Skeletal muscle satellite cell (primary cell): ENCODE measurements at regions not wholly inside any gene's neighbourhood (a gene's known extent, or its start where the extent isn't known, plus 50 kb on each side); places are given as distances from the start of the nearest gene placed in this dataset.
A peak's percentile ranks its signal among the peaks of the same experiment; 100 is the strongest.

Source experiments
- H3K27me3 ChIP-seq: 2 replicates; pipeline ENCODE4 v1.7.0; 2013; ENCODE audit warnings: low read length; ENCODE audit not compliant: control insufficient read depth, insufficient read depth
- H3K36me3 ChIP-seq: 2 replicates; pipeline ENCODE4 v1.7.0; 2013; ENCODE audit warnings: mild to moderate bottlenecking, control low read depth, low read length; ENCODE audit not compliant: insufficient read depth
- H3K4me1 ChIP-seq: 2 replicates; pipeline ENCODE4 v1.7.0; 2013; ENCODE audit warnings: low read length; ENCODE audit not compliant: control insufficient read depth, insufficient read depth
- H3K4me2 ChIP-seq: 2 replicates; pipeline ENCODE4 v1.7.0; 2013; ENCODE audit warnings: mild to moderate bottlenecking, low read length
- H3K4me3 ChIP-seq: 2 replicates; pipeline ENCODE4 v1.7.0; 2013; ENCODE audit warnings: low read length
- H3K9ac ChIP-seq: 2 replicates; pipeline ENCODE4 v1.7.0; 2013; ENCODE audit warnings: mild to moderate bottlenecking, low read depth, low read length, moderate library complexity
- H3K9me3 ChIP-seq: replicated peaks from 2 replicates; pipeline ENCODE4 v1.7.0; 2013; ENCODE audit warnings: mild to moderate bottlenecking, control low read depth, low read length

GRCh38 chr3:27628026-27628750, 93.9 kb downstream of the EOMES start:
- no peaks in the 10 kb centered on the region for H3K36me3 ChIP-seq
- no peak overlapping the region for H3K9ac ChIP-seq
- peak overlapping the region; percentile 9 for H3K4me2 ChIP-seq
- H3K4me1 ChIP-seq = peaks cover 24% of the 10 kb centered on the region
- no peak overlapping the region for H3K4me3 ChIP-seq
- H3K27me3 ChIP-seq = no peaks in the 10 kb centered on the region
- no peaks in the 10 kb centered on the region for H3K9me3 ChIP-seq

- peaks cover 20% of the 10 kb centered on the region for H3K4me1 ChIP-seq
- H3K4me3 ChIP-seq = no peak overlapping the region
These were observed 95.5 kb downstream of the EOMES start for GRCh38 chr3:27626596-27627118.

GRCh38 chr3:27625864-27626263, 96.3 kb downstream of the EOMES start:
- Histone ChIP-seq H3K4me1 (peaks cover 15% of the 10 kb centered on the region), H3K9ac (no peak overlapping the region), H3K4me3 (no peak overlapping the region), H3K27me3 (no peaks in the 10 kb centered on the region), H3K4me2 (no peak overlapping the region), H3K9me3 (no peaks in the 10 kb centered on the region), H3K36me3 (no peaks in the 10 kb centered on the region)

More at GRCh38 chr3:27626596-27627118, 95.5 kb downstream of the EOMES start:
- Histone ChIP-seq H3K4me2 (no peak overlapping the region), H3K36me3 (no peaks in the 10 kb centered on the region), H3K9me3 (no peaks in the 10 kb centered on the region), H3K27me3 (no peaks in the 10 kb centered on the region), H3K9ac (no peak overlapping the region)

DNA sequence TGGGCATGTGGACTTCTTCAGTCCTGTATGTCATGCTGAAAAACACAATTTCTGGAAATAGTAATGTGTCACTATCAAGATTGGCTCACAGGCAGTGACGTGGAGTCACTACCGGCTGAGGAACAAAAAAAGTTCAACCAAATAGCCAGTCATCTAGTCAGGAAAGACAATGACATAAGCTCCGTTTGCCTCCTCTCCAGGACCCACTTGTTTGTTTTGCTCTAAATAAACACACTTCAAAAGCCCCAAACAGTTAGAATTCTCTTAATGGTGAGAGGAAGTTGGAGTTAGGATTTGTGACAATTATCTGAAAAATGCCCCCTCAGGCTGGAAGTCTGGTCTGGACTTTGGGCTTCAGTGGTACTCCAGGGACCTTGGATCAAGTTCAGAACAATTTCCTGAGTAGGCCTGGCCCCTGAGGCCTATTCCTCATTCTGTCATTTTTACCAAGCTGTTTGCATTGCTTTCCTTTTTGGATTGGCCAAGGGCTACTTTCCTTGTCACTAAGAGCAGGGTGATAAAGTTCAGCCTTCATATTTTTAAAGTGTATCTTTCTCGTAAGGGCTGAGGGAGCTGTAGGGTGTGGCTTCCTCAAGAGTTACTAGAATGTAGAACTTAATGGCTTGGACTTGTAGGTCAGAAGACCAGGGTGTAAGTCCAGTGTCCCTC, 98.9 kb downstream of the EOMES start:
- Histone ChIP-seq H3K4me1 (peaks cover 7% of the 10 kb centered on the region), H3K9ac (no peak overlapping the region), H3K4me3 (no peak overlapping the region), H3K36me3 (no peaks in the 10 kb centered on the region), H3K4me2 (no peak overlapping the region), H3K27me3 (no peaks in the 10 kb centered on the region), H3K9me3 (no peaks in the 10 kb centered on the region)

GRCh38 chr3:27617552-27617951, 104.6 kb downstream of the EOMES start:
- no peaks in the 10 kb centered on the region for H3K27me3 ChIP-seq
- no peak overlapping the region for H3K4me2 ChIP-seq
- no peak overlapping the region for H3K9ac ChIP-seq
- H3K4me1 ChIP-seq = peaks cover 7% of the 10 kb centered on the region
- H3K36me3 ChIP-seq = no peaks in the 10 kb centered on the region
- H3K4me3 ChIP-seq = no peak overlapping the region
- H3K9me3 ChIP-seq = peaks cover 13% of the 10 kb centered on the region

DNA sequence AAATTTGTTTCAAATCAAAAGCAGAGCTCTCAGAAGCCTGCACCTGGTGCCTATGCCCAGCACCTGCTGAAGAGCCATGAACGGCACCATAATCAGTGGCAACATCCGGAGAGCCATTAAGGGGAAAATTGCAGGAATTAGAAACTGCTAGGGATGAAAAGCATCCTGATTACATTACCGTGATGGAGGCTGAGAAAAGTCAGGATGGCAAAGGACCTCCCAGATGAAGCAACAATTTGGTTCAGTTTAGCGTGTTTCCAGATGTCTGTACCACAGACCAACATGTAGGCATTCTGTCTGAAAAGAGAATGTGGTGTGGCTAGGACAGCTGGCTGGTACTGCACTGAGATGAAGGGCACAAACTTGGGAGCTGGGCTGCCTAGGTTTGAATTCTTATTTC, 106.1 kb downstream of the EOMES start:
- peaks cover 13% of the 10 kb centered on the region for H3K9me3 ChIP-seq
- H3K4me2 ChIP-seq = no peak overlapping the region
- no peaks in the 10 kb centered on the region for H3K36me3 ChIP-seq
- H3K4me1 ChIP-seq = peaks cover 7% of the 10 kb centered on the region
- no peak overlapping the region for H3K4me3 ChIP-seq
- no peak overlapping the region for H3K9ac ChIP-seq
- no peaks in the 10 kb centered on the region for H3K27me3 ChIP-seq

DNA sequence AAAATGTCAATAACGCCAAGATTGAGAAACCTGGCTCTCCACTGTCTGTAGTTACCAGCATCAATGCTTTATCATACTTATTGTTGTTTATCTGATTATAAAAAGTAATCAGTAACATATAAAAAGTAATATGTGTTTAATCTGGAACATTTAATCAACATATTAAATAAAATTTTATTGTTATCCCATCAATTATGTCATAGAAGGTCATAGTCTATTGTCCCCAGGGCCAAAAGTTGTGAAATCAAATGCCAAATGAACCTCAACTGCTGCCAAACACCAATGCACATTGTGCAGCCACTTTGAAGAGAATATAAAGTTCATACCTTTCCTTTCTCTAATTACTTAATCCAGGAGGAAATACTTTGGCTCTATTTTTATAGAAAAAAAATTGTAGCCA, 106.6 kb downstream of the EOMES start:
- no peaks in the 10 kb centered on the region for H3K27me3 ChIP-seq
- H3K9me3 ChIP-seq = peaks cover 13% of the 10 kb centered on the region
- no peaks in the 10 kb centered on the region for H3K36me3 ChIP-seq
- H3K4me1 ChIP-seq = peaks cover 7% of the 10 kb centered on the region
- no peak overlapping the region for H3K9ac ChIP-seq
- no peak overlapping the region for H3K4me3 ChIP-seq
- no peak overlapping the region for H3K4me2 ChIP-seq

DNA sequence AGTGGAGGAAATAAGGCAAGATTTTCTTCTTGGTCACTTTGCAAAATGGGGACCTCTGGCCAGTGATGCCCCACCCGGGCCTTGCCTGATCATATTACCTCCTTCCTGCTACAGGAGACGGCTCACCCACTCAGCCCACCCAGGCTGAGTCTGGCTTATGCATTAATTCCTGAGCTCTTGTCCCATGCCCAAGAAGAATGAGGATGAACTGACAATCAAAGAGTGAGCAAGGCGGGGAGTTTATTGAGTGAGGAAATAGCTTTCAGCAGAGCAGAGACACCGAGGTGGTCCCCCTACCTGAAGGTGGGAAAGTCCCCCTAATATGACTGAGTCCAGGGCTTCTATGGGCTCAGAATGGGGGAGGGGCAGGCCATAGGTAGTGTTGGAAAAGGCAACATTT, 107.5 kb downstream of the EOMES start:
- H3K4me2 ChIP-seq = no peak overlapping the region
- H3K9me3 ChIP-seq = peaks cover 13% of the 10 kb centered on the region
- peaks cover 7% of the 10 kb centered on the region for H3K4me1 ChIP-seq
- H3K4me3 ChIP-seq = no peak overlapping the region
- no peaks in the 10 kb centered on the region for H3K27me3 ChIP-seq
- H3K36me3 ChIP-seq = no peaks in the 10 kb centered on the region
- H3K9ac ChIP-seq = no peak overlapping the region

DNA sequence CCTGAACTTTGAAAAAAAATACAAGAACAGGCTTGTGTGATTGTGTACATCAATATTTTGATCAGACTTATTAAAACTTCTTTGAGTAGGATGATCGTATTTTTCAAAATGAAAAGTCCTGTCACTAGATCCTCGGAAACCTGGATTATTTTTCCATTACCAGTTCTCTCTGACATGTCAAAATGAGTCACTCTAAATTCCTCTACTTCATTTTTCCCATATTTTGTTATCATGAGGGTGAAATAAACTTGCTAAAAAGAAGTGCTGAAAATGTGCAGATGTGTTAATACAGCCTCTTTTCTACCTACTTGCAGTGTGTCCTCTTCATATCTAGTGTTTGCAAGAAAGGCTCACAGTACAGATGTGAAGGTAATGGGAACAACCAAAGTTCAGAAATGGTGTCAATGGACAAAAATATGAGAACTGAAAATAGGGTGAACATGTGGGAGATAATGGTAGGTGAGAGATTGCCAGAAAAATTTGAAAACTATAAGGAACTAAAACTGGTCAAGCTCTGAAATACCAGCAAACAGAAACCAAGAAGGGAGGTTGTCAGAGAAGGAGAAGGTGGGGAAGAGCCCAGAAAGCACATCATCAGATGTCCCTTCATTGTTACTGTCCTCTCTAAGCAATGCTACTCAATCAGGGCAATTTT, 108.2 kb downstream of the EOMES start:
- Histone ChIP-seq H3K4me3 (no peak overlapping the region), H3K36me3 (no peaks in the 10 kb centered on the region), H3K4me1 (peaks cover 7% of the 10 kb centered on the region), H3K27me3 (no peaks in the 10 kb centered on the region), H3K9ac (no peak overlapping the region), H3K4me2 (no peak overlapping the region), H3K9me3 (peaks cover 13% of the 10 kb centered on the region)

DNA sequence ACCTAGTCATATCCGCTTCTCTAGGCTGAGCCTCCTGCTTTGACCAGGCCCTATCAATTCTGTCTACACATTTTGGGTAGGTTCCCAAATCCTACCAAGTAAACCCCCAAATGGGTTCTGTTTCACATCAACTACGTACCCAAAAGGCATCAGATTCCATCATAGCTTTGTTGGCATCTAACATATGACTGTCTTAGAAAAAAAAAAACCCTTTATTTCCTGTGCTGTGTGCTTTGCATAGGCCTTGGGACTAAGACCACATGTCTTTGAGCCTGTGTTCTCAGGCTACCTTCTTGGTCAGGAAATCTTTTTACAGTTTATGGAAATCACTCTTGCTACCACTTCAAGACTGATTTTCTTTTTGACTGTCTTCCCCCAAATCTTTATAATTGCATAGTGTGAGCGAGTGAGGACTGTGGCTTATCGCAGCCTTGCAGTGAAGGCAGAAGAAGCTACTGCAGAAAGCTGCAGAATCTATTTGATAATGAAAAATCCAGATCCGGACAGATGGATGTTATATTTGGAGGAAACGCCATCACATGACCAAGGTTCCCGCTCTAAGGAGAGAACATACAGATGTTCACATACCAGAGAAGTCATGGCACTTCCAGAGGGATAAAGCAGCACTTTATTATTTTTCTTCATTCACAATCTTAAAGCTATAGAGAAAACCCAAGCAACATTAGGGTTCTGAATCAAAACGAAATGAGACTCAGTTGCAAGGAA, 111.2 kb downstream of the EOMES start:
- Histone ChIP-seq H3K4me3 (no peak overlapping the region), H3K36me3 (no peaks in the 10 kb centered on the region), H3K9me3 (peaks cover 13% of the 10 kb centered on the region), H3K4me1 (peaks cover 22% of the 10 kb centered on the region), H3K27me3 (no peaks in the 10 kb centered on the region), H3K9ac (no peak overlapping the region), H3K4me2 (no peak overlapping the region)

DNA sequence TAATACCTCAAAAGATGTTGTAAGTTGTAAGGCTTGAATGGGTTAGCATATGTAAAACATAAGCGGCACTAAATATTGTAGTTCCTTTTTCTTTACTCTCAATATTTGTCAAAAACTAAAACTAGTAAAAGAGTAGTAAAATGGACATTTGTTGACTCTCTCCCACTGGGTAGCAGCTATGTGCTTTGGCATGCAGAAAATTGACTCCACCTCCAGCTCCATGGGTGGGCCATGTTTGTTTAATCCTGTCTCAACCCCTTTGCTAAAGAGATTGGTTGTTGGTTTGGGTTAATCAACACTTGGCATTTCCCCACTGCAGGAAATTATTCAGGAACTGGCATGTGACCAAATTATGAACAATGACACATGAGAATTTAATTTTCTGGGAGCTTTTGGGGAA, 114.8 kb downstream of the EOMES start:
- Histone ChIP-seq H3K9me3 (no peaks in the 10 kb centered on the region), H3K9ac (no peak overlapping the region), H3K4me3 (no peak overlapping the region), H3K4me2 (no peak overlapping the region), H3K27me3 (no peaks in the 10 kb centered on the region), H3K36me3 (no peaks in the 10 kb centered on the region), H3K4me1 (peaks cover 15% of the 10 kb centered on the region)
